H1 (cell line): ENCODE measurements at regions not wholly inside any gene's neighbourhood (a gene's known extent, or its start where the extent isn't known, plus 50 kb on each side); places are given as distances from the start of the nearest gene placed in this dataset.

Experiments
- CTCF ChIA-PET: fragments of 300-600 bp; sonication (Branson Sonifier 250); formaldehyde crosslinking; loops from one replicate; lab custom pipeline; 2021; ENCODE audit not compliant: partially characterized antibody; lab: Charles Lee
- POLR2A ChIA-PET: fragments of 300-600 bp; sonication (Branson Sonifier 250); formaldehyde crosslinking; loops from one replicate; lab custom pipeline; 2021; ENCODE audit warnings: inconsistent platforms; ENCODE audit not compliant: partially characterized antibody; lab: Charles Lee
- DNase-seq, 2 experiments: peaks; one replicate each; pipeline versions ENCODE4 v3.0.0 to v3.0.0-alpha.2; 2010 to 2022; ENCODE audit warnings: low spot score in 2 of 2, low read depth in 1 of 2, mixed read lengths in 1 of 2
- FAIRE-seq: peaks from 2 replicates; lab custom pipeline; 2011; peaks lifted over from hg19 to GRCh38; lab: Jason Lieb, UNC
- H2AFZ ChIP-seq: 2 replicates; pipeline ENCODE4 v1.8.1; 2012; ENCODE audit warnings: low read length, inconsistent platforms
- H2AK5ac ChIP-seq: 2 replicates; pipeline ENCODE4 v1.6.1; 2013; ENCODE audit warnings: low read depth, low read length
- H2BK120ac ChIP-seq: replicated peaks from 2 replicates; pipeline ENCODE3; 2013; ENCODE audit warnings: low read depth, low read length, inconsistent platforms
- H2BK12ac ChIP-seq: 2 replicates; pipeline ENCODE4 v1.6.1; 2013; ENCODE audit warnings: low read depth, low read length
- H2BK15ac ChIP-seq: 2 replicates; pipeline ENCODE4 v1.6.1; 2013; ENCODE audit warnings: low read length
- H2BK20ac ChIP-seq: 2 replicates; pipeline ENCODE4 v1.6.1; 2013; ENCODE audit warnings: low read length
- H2BK5ac ChIP-seq: 2 replicates; pipeline ENCODE4 v1.6.1; 2013; ENCODE audit warnings: low read depth, low read length
- H3K14ac ChIP-seq: 2 replicates; pipeline ENCODE4 v1.6.1; 2013; ENCODE audit warnings: inconsistent platforms; ENCODE audit not compliant: insufficient read length
- H3K18ac ChIP-seq: 2 replicates; pipeline ENCODE4 v1.6.1; 2013; ENCODE audit warnings: low read length; ENCODE audit errors: extremely low read depth
- H3K23ac ChIP-seq: 2 replicates; pipeline ENCODE4 v1.6.1; 2013; ENCODE audit warnings: inconsistent platforms; ENCODE audit not compliant: insufficient read length
- H3K23me2 ChIP-seq: 2 replicates; pipeline ENCODE4 v1.6.1; 2013; ENCODE audit warnings: low read depth, low read length
- H3K27ac ChIP-seq: 2 replicates; pipeline ENCODE4 v1.6.1; 2011; ENCODE audit warnings: low read depth, low read length, inconsistent platforms
- H3K27me3 ChIP-seq, 4 experiments: replicated peaks in 1 of 4; 1 replicate in 1 of 4; 2 replicates in 3 of 4; pipeline versions ENCODE4 v1.6.1 to v1.8.1; 2011 to 2013; ENCODE audit warnings: low read length in 3 of 4, mild to moderate bottlenecking in 3 of 4, inconsistent platforms in 2 of 4, mixed read lengths in 2 of 4, moderate library complexity in 1 of 4; ENCODE audit not compliant: control insufficient read depth in 3 of 4, insufficient read depth in 3 of 4; ENCODE audit errors: extremely low read depth in 1 of 4
- H3K36me3 ChIP-seq, 4 experiments: 2 replicates each; pipeline versions ENCODE4 v1.6.1 to v1.8.1; 2011 to 2013; ENCODE audit warnings: mild to moderate bottlenecking in 4 of 4, low read length in 3 of 4, moderate library complexity in 2 of 4, control low read depth in 1 of 4, inconsistent platforms in 1 of 4; ENCODE audit not compliant: insufficient read depth in 4 of 4, control insufficient read depth in 2 of 4
- H3K4ac ChIP-seq: replicated peaks from 2 replicates; pipeline ENCODE3; 2013; ENCODE audit warnings: low read length, low read depth, mixed read lengths, inconsistent platforms; ENCODE audit not compliant: insufficient read length
- H3K4me1 ChIP-seq, 4 experiments: replicated peaks in 1 of 4; 1 replicate in 1 of 4; 2 replicates in 3 of 4; pipeline versions ENCODE4 v1.6.1 to v1.8.1; 2011 to 2013; ENCODE audit warnings: low read length in 3 of 4, inconsistent platforms in 2 of 4, mixed read lengths in 1 of 4; ENCODE audit not compliant: insufficient read depth in 4 of 4, control insufficient read depth in 3 of 4
- H3K4me2 ChIP-seq, 2 experiments: 2 replicates each; pipeline versions ENCODE4 v1.6.1 to v1.8.1; 2011 to 2013; ENCODE audit warnings: low read depth in 2 of 2, low read length in 2 of 2, control low read depth in 1 of 2, inconsistent platforms in 1 of 2, mild to moderate bottlenecking in 1 of 2; ENCODE audit not compliant: insufficient read depth in 1 of 2
- H3K4me3 ChIP-seq, 4 experiments: fragments of 200-600, 300-600 bp in 1 of 4; sonication (generic), shearing (Covaris generic), sonication (Bioruptor Twin) in 1 of 4; 2 replicates each; pipeline versions ENCODE4 v1.5.1 to v1.8.1; 2011 to 2016; ENCODE audit warnings: low read length in 4 of 4, low read depth in 3 of 4, control low read depth in 2 of 4, inconsistent platforms in 2 of 4, mild to moderate bottlenecking in 2 of 4, mixed read lengths in 1 of 4, moderate library complexity in 1 of 4; ENCODE audit not compliant: insufficient read depth in 2 of 4; ENCODE audit errors: extremely low read depth in 1 of 4
- H3K56ac ChIP-seq: replicated peaks from 2 replicates; pipeline ENCODE3; 2013; ENCODE audit warnings: low read depth, mild to moderate bottlenecking, mixed read lengths, low read length, inconsistent platforms; ENCODE audit not compliant: insufficient read length
- H3K79me1 ChIP-seq: 2 replicates; pipeline ENCODE4 v1.6.1; 2013; ENCODE audit warnings: low read depth, low read length, control low read depth
- H3K79me2 ChIP-seq, 2 experiments: 2 replicates each; pipeline versions ENCODE4 v1.6.1 to v1.8.1; 2012 to 2013; ENCODE audit warnings: low read length in 2 of 2, mild to moderate bottlenecking in 2 of 2, inconsistent platforms in 1 of 2; ENCODE audit not compliant: insufficient read depth in 2 of 2, control insufficient read depth in 1 of 2
- H3K9ac ChIP-seq, 4 experiments: replicated peaks in 1 of 4; 1 replicate in 1 of 4; 2 replicates in 3 of 4; pipeline versions ENCODE4 v1.6.1 to v1.8.1; 2011 to 2013; ENCODE audit warnings: low read depth in 3 of 4, low read length in 3 of 4, control low read depth in 2 of 4, mild to moderate bottlenecking in 2 of 4, moderate library complexity in 2 of 4, inconsistent platforms in 1 of 4; ENCODE audit errors: extremely low read depth in 1 of 4
- H3K9me3 ChIP-seq, 2 experiments: 2 replicates each; pipeline versions ENCODE4 v1.6.1 to v1.8.1; 2012 to 2013; ENCODE audit warnings: mild to moderate bottlenecking in 2 of 2, moderate library complexity in 2 of 2, control low read depth in 1 of 2, inconsistent platforms in 1 of 2, low read depth in 1 of 2, low read length in 1 of 2, mixed read lengths in 1 of 2; ENCODE audit not compliant: insufficient read depth in 2 of 2
- H4K20me1 ChIP-seq, 2 experiments: replicated peaks in 1 of 2; 2 replicates each; pipeline versions ENCODE3 to v1.8.1; 2011 to 2013; ENCODE audit warnings: inconsistent platforms in 2 of 2, low read length in 2 of 2, mild to moderate bottlenecking in 1 of 2; ENCODE audit not compliant: insufficient read depth in 2 of 2, control insufficient read depth in 1 of 2
- H4K5ac ChIP-seq: 2 replicates; pipeline ENCODE4 v1.6.1; 2013; ENCODE audit warnings: low read length, low read depth, mixed read lengths, inconsistent platforms; ENCODE audit not compliant: insufficient read length
- H4K8ac ChIP-seq: 2 replicates; pipeline ENCODE4 v1.8.0; 2013; ENCODE audit warnings: mild to moderate bottlenecking, moderate library complexity, low read length, inconsistent platforms; ENCODE audit not compliant: insufficient read depth; ENCODE audit errors: extremely low read depth
- H4K91ac ChIP-seq: replicated peaks from 2 replicates; pipeline ENCODE3; 2013; ENCODE audit warnings: low read length, mixed read lengths, inconsistent platforms; ENCODE audit not compliant: insufficient read length
- CBX8 ChIP-seq: fragments of 300-800, 300-1000 bp; sonication (generic); IDR thresholded peaks from 2 replicates; pipeline ENCODE4 v1.7.1; 2016; ENCODE audit warnings: low read depth, low read length, borderline replicate concordance
- MAX ChIP-seq: IDR thresholded peaks from 2 replicates; pipeline ENCODE4 v1.6.1; 2012; ENCODE audit warnings: inconsistent platforms
- TEAD4 ChIP-seq: IDR thresholded peaks from 2 replicates; pipeline ENCODE4 v1.6.1; 2012; ENCODE audit warnings: low read depth, low read length, inconsistent platforms, mixed read lengths
- WGBS, 2 experiments: shearing (Covaris generic) in 1 of 2; methylation state at CpG; one replicate each; pipeline versions ENCODE4 v1.1.6 to v1.1.7; 2013 to 2015; ENCODE audit warnings: low lambda C conversion rate in 2 of 2, mixed read lengths in 2 of 2, inconsistent platforms in 1 of 2, low coverage in 1 of 2, missing lambda C conversion rate in 1 of 2; ENCODE audit not compliant: insufficient replicate concordance in 2 of 2, insufficient coverage in 1 of 2, insufficient read length in 1 of 2; ENCODE audit errors: extremely low coverage in 1 of 2, missing lambda C conversion rate in 1 of 2; 5-methylcytosine and 5-hydroxymethylcytosine counted together

GRCh38 chr9:87813119-87813463, 69.6 kb upstream of the SPATA31E1 start:
- Histone ChIP-seq H3K79me1 (no peaks in the 10 kb centered on the region), H3K36me3 (no peaks in the 10 kb centered on the region), H2BK20ac (no peak overlapping the region), H3K56ac (no peak overlapping the region), H4K91ac (no peak overlapping the region), H3K27ac (no peak overlapping the region), H3K4me1 (no peaks in the 10 kb centered on the region; a peak in 1 of 7 replicates), H3K4me3 (no peak overlapping the region), H4K5ac (no peak overlapping the region), H3K4ac (no peak overlapping the region), H4K20me1 (no peaks in the 10 kb centered on the region), H3K23me2 (no peaks in the 10 kb centered on the region), H3K4me2 (no peak overlapping the region), H2BK120ac (no peak overlapping the region), H3K9me3 (no peaks in the 10 kb centered on the region; a peak in 1 of 4 replicates), H3K9ac (no peak overlapping the region), H2BK12ac (no peak overlapping the region), H2AFZ (no peak overlapping the region), H2BK5ac (no peak overlapping the region)
- CTCF ChIA-PET: interaction anchor here (0.6 to 6.5 kb wide), 26 partner anchors 8 to 427 kb away, joined by 3 to 88 read pairs (median 8); partner anchors contain the start of gene CTSL
- 65% methylated on average over 7 of the region's 7 CpGs; no CpG with 5 or more reads in 1 of the 2 experiments for WGBS, 2 experiments
- POLR2A ChIA-PET: interaction anchor here (0.9 kb wide), 1 partner anchor 87 kb away, joined by 3 read pairs; the partner anchor contains the start of gene CTSL
- TF ChIP-seq CBX8: no peak
- TF ChIP-seq TEAD4: 0 out of 2 replicates have a peak, but pooled peaks have one; percentile 6
- TF ChIP-seq MAX: peak; percentile 40; the same call in 1 of the 2 replicates
- TF ChIP-seq, all 59 proteins: peak for 2
- H3K14ac ChIP-seq: no peak overlapping the region
- no peak for FAIRE-seq
- H3K18ac ChIP-seq: no peak overlapping the region
- no peak overlapping the region for H2AK5ac ChIP-seq
- H3K23ac ChIP-seq: no peak overlapping the region
- no peaks in the 10 kb centered on the region for H3K79me2 ChIP-seq
- no peak overlapping the region; the same call in 1 of the 2 replicates for H2BK15ac ChIP-seq
- no peak overlapping the region for H4K8ac ChIP-seq
- DNase-seq: peak in 1 of 2 experiments; percentile 60
- no peaks in the 10 kb centered on the region for H3K27me3 ChIP-seq
